Activated T-helper 1 cell treated with anti-CD3 and anti-CD28 coated beads, Interleukin-12 subunit alpha, Interleukin-12 subunit beta, Interleukin-2, Interleukin-4 antibody, amounts not matched to agents 30 ng/mL and 10 ng/mL and 1 ng/mL, durations not matched to agents 14 hours and 24 hours and 36 hours (primary cell): ENCODE measurements at regions not wholly inside any gene's neighbourhood (a gene's known extent, or its start where the extent isn't known, plus 50 kb on each side); places are given as distances from the start of the nearest gene placed in this dataset.

ENCODE experiments used
- DNase-seq: peaks from one replicate; pipeline ENCODE4 v3.0.0; 2021; ENCODE audit warnings: low spot score
- H3K27ac Mint-ChIP-seq: one replicate; pipeline ENCODE4 v1.8.0; 2021; ENCODE audit warnings: mild to moderate bottlenecking, mixed read lengths
- H3K27me3 Mint-ChIP-seq: one replicate; pipeline ENCODE4 v1.8.0; 2022; ENCODE audit warnings: mild to moderate bottlenecking, moderate library complexity, mixed read lengths; ENCODE audit not compliant: insufficient read depth
- H3K36me3 Mint-ChIP-seq: one replicate; pipeline ENCODE4 v1.8.0; 2021; ENCODE audit warnings: low read depth, mixed read lengths
- H3K4me1 Mint-ChIP-seq: one replicate; pipeline ENCODE4 v1.8.0; 2021; ENCODE audit warnings: low read depth, mixed read lengths
- H3K4me3 Mint-ChIP-seq: one replicate; pipeline ENCODE4 v1.8.0; 2021; ENCODE audit warnings: mild to moderate bottlenecking, moderate library complexity, mixed read lengths
- H3K9me3 Mint-ChIP-seq: one replicate; pipeline ENCODE4 v1.8.0; 2021; ENCODE audit warnings: mixed read lengths
- intact Hi-C: fragments of 100-400 bp; cut with micrococcal nuclease; formaldehyde crosslinking; loops from one replicate; pipeline ENCODE4 v1.15.1; 2024

GRCh38 chr15:61571026-61571425 lies 341.9 kb upstream of the RORA start:
- H3K4me3 Mint-ChIP-seq = no peak overlapping the region
- no peaks in the 10 kb centered on the region for H3K9me3 Mint-ChIP-seq
- no peak overlapping the region for H3K27ac Mint-ChIP-seq
- H3K4me1 Mint-ChIP-seq = no peaks in the 10 kb centered on the region
- DNase-seq = no peak
- peaks cover 12% of the 10 kb centered on the region for H3K27me3 Mint-ChIP-seq
- intact Hi-C loops = no loop called here
- no peaks in the 10 kb centered on the region for H3K36me3 Mint-ChIP-seq

GRCh38 chr15:61564785-61565184 lies 335.7 kb upstream of the RORA start:
- intact Hi-C loops = no loop called here
- H3K4me3 Mint-ChIP-seq = no peak overlapping the region
- H3K27me3 Mint-ChIP-seq = peaks cover 9% of the 10 kb centered on the region
- no peaks in the 10 kb centered on the region for H3K4me1 Mint-ChIP-seq
- H3K36me3 Mint-ChIP-seq = no peaks in the 10 kb centered on the region
- H3K27ac Mint-ChIP-seq = no peak overlapping the region
- DNase-seq = no peak
- H3K9me3 Mint-ChIP-seq = no peaks in the 10 kb centered on the region

GRCh38 chr15:61558172-61559136 lies 329.4 kb upstream of the RORA start:
- Mint-ChIP-seq H3K27me3 (peaks cover 4% of the 10 kb centered on the region), H3K9me3 (no peaks in the 10 kb centered on the region), H3K27ac (no peak overlapping the region), H3K4me1 (peaks cover 8% of the 10 kb centered on the region), H3K4me3 (no peak overlapping the region), H3K36me3 (no peaks in the 10 kb centered on the region)
- intact Hi-C loops = no loop called here
- DNase-seq = no peak

DNA sequence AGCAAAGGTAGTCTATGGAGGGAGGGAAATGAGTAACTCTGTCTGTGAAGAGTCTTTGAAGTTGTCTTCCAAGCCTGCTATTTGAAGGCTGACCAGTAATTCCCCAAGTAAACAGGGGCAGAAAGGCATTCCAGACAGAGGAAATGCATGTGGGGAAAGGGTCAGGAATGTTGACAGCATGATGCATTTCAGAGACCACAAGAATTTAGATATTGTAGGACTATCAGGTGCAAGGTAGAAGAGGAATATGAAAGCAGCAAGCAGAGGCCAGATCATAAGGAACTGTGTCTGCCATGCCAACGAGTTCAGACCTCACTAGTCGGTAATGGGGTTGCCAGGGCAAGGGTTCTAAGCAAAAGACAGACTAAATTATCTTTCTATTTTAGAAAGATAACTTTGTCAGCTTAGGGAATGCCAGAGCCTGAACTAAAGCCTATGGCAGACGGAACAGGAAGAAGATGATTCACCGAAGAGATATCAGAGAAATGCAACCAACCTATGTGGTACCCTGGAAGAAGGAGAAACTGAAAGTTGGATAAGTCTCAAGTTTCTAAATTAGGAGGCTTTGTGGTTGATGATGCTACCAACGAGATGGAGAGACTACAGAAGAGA lies 327.0 kb upstream of the RORA start:
- Mint-ChIP-seq H3K9me3 (no peaks in the 10 kb centered on the region), H3K4me1 (peaks cover 8% of the 10 kb centered on the region), H3K4me3 (no peak overlapping the region), H3K36me3 (no peaks in the 10 kb centered on the region), H3K27ac (no peak overlapping the region), H3K27me3 (peaks cover 6% of the 10 kb centered on the region)
- intact Hi-C loops = no loop called here
- no peak for DNase-seq

GRCh38 chr15:61549727-61550126 lies 320.6 kb upstream of the RORA start:
- Mint-ChIP-seq H3K36me3 (no peaks in the 10 kb centered on the region), H3K27ac (no peak overlapping the region), H3K4me1 (no peaks in the 10 kb centered on the region), H3K4me3 (no peak overlapping the region), H3K9me3 (no peaks in the 10 kb centered on the region), H3K27me3 (peaks cover 4% of the 10 kb centered on the region)
- intact Hi-C loops = no loop called here
- DNase-seq = no peak

GRCh38 chr15:61545763-61546162 lies 316.7 kb upstream of the RORA start:
- intact Hi-C loops = no loop called here
- no peaks in the 10 kb centered on the region for H3K27me3 Mint-ChIP-seq
- H3K36me3 Mint-ChIP-seq = no peaks in the 10 kb centered on the region

DNA sequence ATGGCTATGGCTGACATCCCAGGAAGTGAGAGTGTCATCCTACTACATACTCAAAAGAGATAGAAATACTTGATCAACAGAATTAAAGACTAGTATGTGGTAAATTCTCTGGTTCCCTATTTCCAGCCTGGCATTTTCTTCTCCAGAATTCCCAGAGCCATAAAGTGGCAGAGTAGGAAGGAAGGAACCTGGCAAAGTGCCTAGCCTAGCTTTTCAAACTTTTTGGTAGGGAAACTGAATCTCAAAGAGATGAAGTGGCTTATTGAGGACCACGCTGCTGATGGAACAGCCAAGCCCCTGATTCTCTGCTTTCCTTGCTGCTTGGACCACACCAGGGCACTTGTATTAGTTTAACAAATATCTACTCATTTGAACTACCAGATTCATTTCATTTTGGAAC lies 312.4 kb upstream of the RORA start:
- intact Hi-C loops = no loop called here
- no peaks in the 10 kb centered on the region for H3K36me3 Mint-ChIP-seq

More at GRCh38 chr15:61545763-61546162, 316.7 kb upstream of the RORA start:
- H3K27ac Mint-ChIP-seq = no peak overlapping the region
- no peaks in the 10 kb centered on the region for H3K4me1 Mint-ChIP-seq
- no peaks in the 10 kb centered on the region for H3K9me3 Mint-ChIP-seq
- H3K4me3 Mint-ChIP-seq = no peak overlapping the region
- no peak for DNase-seq

GRCh38 chr15:61537337-61537736 lies 308.2 kb upstream of the RORA start:
- intact Hi-C loops = no loop called here
- peaks cover 11% of the 10 kb centered on the region for H3K27me3 Mint-ChIP-seq
- no peak overlapping the region for H3K4me3 Mint-ChIP-seq
- no peak for DNase-seq
- no peaks in the 10 kb centered on the region for H3K4me1 Mint-ChIP-seq
- H3K9me3 Mint-ChIP-seq = no peaks in the 10 kb centered on the region
- no peak overlapping the region for H3K27ac Mint-ChIP-seq
- no peaks in the 10 kb centered on the region for H3K36me3 Mint-ChIP-seq

More for the DNA sequence above, 312.4 kb upstream of the RORA start:
- Mint-ChIP-seq H3K4me3 (no peak overlapping the region), H3K9me3 (no peaks in the 10 kb centered on the region), H3K4me1 (no peaks in the 10 kb centered on the region), H3K27me3 (peaks cover 11% of the 10 kb centered on the region), H3K27ac (no peak overlapping the region)
- no peak for DNase-seq

DNA sequence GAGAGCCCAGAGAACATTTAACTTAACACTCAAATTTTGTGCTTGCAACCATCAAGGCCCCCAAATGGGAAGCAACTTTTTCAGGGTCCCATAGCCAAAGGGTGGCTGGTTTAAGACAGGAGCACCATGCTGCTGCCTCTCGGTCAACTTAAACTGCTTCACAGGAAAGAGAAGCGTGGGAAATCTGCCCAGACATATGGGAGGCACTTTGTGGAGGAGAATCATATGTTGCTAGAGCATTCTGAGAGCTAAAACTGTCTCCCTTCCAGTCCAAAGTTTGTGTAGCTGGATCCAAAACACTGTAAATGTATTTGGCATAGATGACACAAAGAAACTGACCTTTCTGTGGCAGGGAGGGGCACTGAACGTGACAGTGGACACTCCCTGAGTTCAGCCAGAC lies 305.9 kb upstream of the RORA start:
- Mint-ChIP-seq H3K4me3 (no peak overlapping the region), H3K9me3 (no peaks in the 10 kb centered on the region), H3K27ac (no peak overlapping the region), H3K4me1 (no peaks in the 10 kb centered on the region), H3K27me3 (peaks cover 11% of the 10 kb centered on the region), H3K36me3 (no peaks in the 10 kb centered on the region)
- intact Hi-C loops = no loop called here
- no peak for DNase-seq

DNA sequence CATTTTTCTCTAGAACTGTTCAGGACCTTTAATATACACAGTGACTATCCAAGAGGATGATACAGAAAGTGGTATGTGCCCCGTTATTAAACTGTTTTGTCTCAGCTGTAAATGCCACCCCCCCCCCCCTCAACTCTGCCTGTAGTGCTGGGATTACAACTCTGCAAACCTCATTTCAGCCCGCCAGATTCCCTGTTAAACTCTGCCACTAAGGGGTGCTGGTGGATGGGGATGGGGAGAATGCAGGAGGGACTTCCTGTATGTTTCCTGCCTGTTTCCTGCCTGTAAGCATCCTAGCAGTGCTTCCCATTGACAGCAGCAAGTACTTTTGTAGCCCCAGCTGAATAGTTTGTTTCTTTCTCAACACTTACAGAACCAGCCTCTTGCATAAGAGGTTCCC lies 301.7 kb upstream of the RORA start:
- intact Hi-C loops = no loop called here
- Mint-ChIP-seq H3K4me3 (no peak overlapping the region), H3K27me3 (no peaks in the 10 kb centered on the region), H3K36me3 (no peaks in the 10 kb centered on the region), H3K27ac (no peak overlapping the region), H3K9me3 (no peaks in the 10 kb centered on the region), H3K4me1 (no peaks in the 10 kb centered on the region)
- no peak for DNase-seq

- intact Hi-C loops = no loop called here
- H3K27me3 Mint-ChIP-seq = peaks cover 11% of the 10 kb centered on the region
- no peak overlapping the region for H3K4me3 Mint-ChIP-seq
- H3K4me1 Mint-ChIP-seq = peaks cover 7% of the 10 kb centered on the region
- no peaks in the 10 kb centered on the region for H3K9me3 Mint-ChIP-seq
- DNase-seq = no peak
- no peak overlapping the region for H3K27ac Mint-ChIP-seq
- H3K36me3 Mint-ChIP-seq = no peaks in the 10 kb centered on the region
Measured at GRCh38 chr15:61528581-61528910, 299.4 kb upstream of the RORA start.

GRCh38 chr15:61527836-61528580 lies 298.9 kb upstream of the RORA start:
- Mint-ChIP-seq H3K9me3 (no peaks in the 10 kb centered on the region), H3K27me3 (peaks cover 14% of the 10 kb centered on the region), H3K4me1 (peaks cover 12% of the 10 kb centered on the region), H3K27ac (no peak overlapping the region), H3K4me3 (no peak overlapping the region), H3K36me3 (no peaks in the 10 kb centered on the region)
- intact Hi-C loops = no loop called here
- DNase-seq = no peak

GRCh38 chr15:61524545-61524944 lies 295.4 kb upstream of the RORA start:
- peaks cover 18% of the 10 kb centered on the region for H3K4me1 Mint-ChIP-seq
- H3K9me3 Mint-ChIP-seq = no peaks in the 10 kb centered on the region
- H3K27me3 Mint-ChIP-seq = peaks cover 20% of the 10 kb centered on the region
- DNase-seq = no peak
- no peaks in the 10 kb centered on the region for H3K36me3 Mint-ChIP-seq
- no peak overlapping the region for H3K27ac Mint-ChIP-seq
- H3K4me3 Mint-ChIP-seq = no peak overlapping the region
- intact Hi-C loops = no loop called here
